IMR-90 (cell line): ENCODE measurements at regions not wholly inside any gene's neighbourhood (a gene's known extent, or its start where the extent isn't known, plus 50 kb on each side); places are given as distances from the start of the nearest gene placed in this dataset.

ENCODE experiments used
- ATAC-seq: fragments of 200-7000 bp; cut with Tn5 transposase; 2 replicates; pipeline ENCODE4 v1.9.1; 2020; ENCODE audit warnings: low read depth, mild to moderate bottlenecking, moderate library complexity
- BruUV-seq: library from RNA; stranded (reverse); fragments of 400-500 nt; replicated peaks from 2 replicates; lab custom pipeline; 2021; lab: Mats Ljungman, UMichigan
- CTCF ChIA-PET: fragments of 300-600 bp; formaldehyde crosslinking; extraction: SDS; loops from one replicate; lab custom pipeline; 2021; ENCODE audit warnings: antibody characterized with exemption; lab: Yijun Ruan, JAX
- POLR2A ChIA-PET: fragments of 300-600 bp; sonication (Branson Sonifier 250); formaldehyde crosslinking; loops from one replicate; lab custom pipeline; 2022; ENCODE audit warnings: antibody characterized with exemption; ENCODE audit not compliant: unreplicated experiment; lab: Charles Lee
- DNase-seq: peaks from one replicate; pipeline ENCODE4 v3.0.0; 2013
- H2AFZ ChIP-seq: replicated peaks from 2 replicates; pipeline ENCODE3; 2013; ENCODE audit warnings: low read length, mild to moderate bottlenecking; ENCODE audit not compliant: poor library complexity
- H2AK5ac ChIP-seq: 2 replicates; pipeline ENCODE4 v1.6.1; 2013; ENCODE audit warnings: low read depth, low read length, inconsistent platforms
- H2AK9ac ChIP-seq: replicated peaks from 2 replicates; pipeline ENCODE3; 2013; ENCODE audit warnings: mild to moderate bottlenecking, low read depth, low read length, moderate library complexity; ENCODE audit not compliant: poor library complexity
- H2BK120ac ChIP-seq: 2 replicates; pipeline ENCODE4 v1.6.1; 2013; ENCODE audit warnings: low read depth, low read length, inconsistent platforms
- H2BK15ac ChIP-seq: 3 replicates; pipeline ENCODE4 v1.6.1; 2013; ENCODE audit warnings: low read depth, low read length, inconsistent platforms
- H2BK20ac ChIP-seq: 2 replicates; pipeline ENCODE4 v1.6.1; 2013; ENCODE audit warnings: low read depth, mild to moderate bottlenecking, inconsistent platforms, low read length, moderate library complexity
- H2BK5ac ChIP-seq: 2 replicates; pipeline ENCODE4 v1.6.1; 2013; ENCODE audit warnings: mild to moderate bottlenecking, low read depth, low read length, inconsistent platforms; ENCODE audit not compliant: poor library complexity, severe bottlenecking
- H3K14ac ChIP-seq: replicated peaks from 2 replicates; pipeline ENCODE4 v1.6.1; 2013; ENCODE audit warnings: low read depth, low read length, inconsistent platforms
- H3K18ac ChIP-seq: 2 replicates; pipeline ENCODE4 v1.6.1; 2013; ENCODE audit warnings: low read depth, low read length, control low read depth
- H3K23ac ChIP-seq: 2 replicates; pipeline ENCODE4 v1.6.1; 2013; ENCODE audit warnings: low read depth, low read length, inconsistent platforms
- H3K27ac ChIP-seq: 2 replicates; pipeline ENCODE4 v1.5.1; 2013; ENCODE audit warnings: mild to moderate bottlenecking, control low read depth, low read length; ENCODE audit not compliant: insufficient read depth
- H3K27me3 ChIP-seq: 2 replicates; pipeline ENCODE4 v1.6.1; 2013; ENCODE audit warnings: low read length; ENCODE audit not compliant: control insufficient read depth, insufficient read depth
- H3K36me3 ChIP-seq: 2 replicates; pipeline ENCODE4 v1.6.1; 2013; ENCODE audit warnings: low read length, mixed read lengths; ENCODE audit not compliant: control insufficient read depth, insufficient read depth
- H3K4ac ChIP-seq: 2 replicates; pipeline ENCODE4 v1.6.1; 2013; ENCODE audit warnings: low read depth, low read length, inconsistent platforms
- H3K4me1 ChIP-seq: 2 replicates; pipeline ENCODE4 v1.6.1; 2013; ENCODE audit warnings: low read length, mixed read lengths; ENCODE audit not compliant: control insufficient read depth, insufficient read depth
- H3K4me2 ChIP-seq: 2 replicates; pipeline ENCODE4 v1.6.1; 2013; ENCODE audit warnings: low read depth, mild to moderate bottlenecking, control low read depth, low read length, moderate library complexity
- H3K4me3 ChIP-seq: 2 replicates; pipeline ENCODE4 v1.5.1; 2013; ENCODE audit warnings: low read depth, mild to moderate bottlenecking, control low read depth, low read length, moderate library complexity; ENCODE audit not compliant: insufficient read depth
- H3K56ac ChIP-seq: 2 replicates; pipeline ENCODE4 v1.6.1; 2013; ENCODE audit warnings: low read length, inconsistent platforms; ENCODE audit not compliant: insufficient read depth; ENCODE audit errors: extremely low read depth
- H3K79me1 ChIP-seq, 2 experiments: 2 replicates each; pipeline ENCODE4 v1.6.1; 2013; ENCODE audit warnings: low read length in 2 of 2, inconsistent platforms in 1 of 2, low read depth in 1 of 2
- H3K9ac ChIP-seq: 2 replicates; pipeline ENCODE4 v1.6.1; 2013; ENCODE audit warnings: low read depth, low read length, control low read depth
- H3K9me1 ChIP-seq: 2 replicates; pipeline ENCODE4 v1.6.1; 2013; ENCODE audit warnings: low read length, inconsistent platforms; ENCODE audit not compliant: insufficient read depth
- H3K9me3 ChIP-seq: 2 replicates; pipeline ENCODE4 v1.6.1; 2013; ENCODE audit warnings: low read length; ENCODE audit not compliant: control insufficient read depth, insufficient read depth
- H4K20me1 ChIP-seq: 2 replicates; pipeline ENCODE4 v1.6.1; 2013; ENCODE audit warnings: low read length, inconsistent platforms; ENCODE audit not compliant: insufficient read depth
- H4K5ac ChIP-seq: 2 replicates; pipeline ENCODE4 v1.6.1; 2013; ENCODE audit warnings: mild to moderate bottlenecking, low read depth, low read length, control low read depth
- H4K8ac ChIP-seq, 2 experiments: 2 replicates each; pipeline ENCODE4 v1.6.1; 2013; ENCODE audit warnings: low read depth in 2 of 2, low read length in 2 of 2, control low read depth in 1 of 2, inconsistent platforms in 1 of 2
- H4K91ac ChIP-seq: 2 replicates; pipeline ENCODE4 v1.6.1; 2013; ENCODE audit warnings: low read depth, low read length, inconsistent platforms; ENCODE audit not compliant: insufficient read depth
- BHLHE40 ChIP-seq: fragments of 150-350 bp; IDR thresholded peaks from 2 replicates; pipeline ENCODE4 v1.6.1; 2016; ENCODE audit warnings: mild to moderate bottlenecking, low read depth, low read length
- CEBPB ChIP-seq: IDR thresholded peaks from 2 replicates; pipeline ENCODE4 v1.6.1; 2012; ENCODE audit warnings: low read depth, low read length, improper control_type of control experiment
- CHD1 ChIP-seq: IDR thresholded peaks from 2 replicates; pipeline ENCODE4 v1.6.1; 2012; ENCODE audit warnings: low read depth, low read length, improper control_type of control experiment
- FOS ChIP-seq: fragments of 150-350 bp; IDR thresholded peaks from 2 replicates; pipeline ENCODE4 v1.6.1; 2016; ENCODE audit warnings: low read depth, low read length
- MAFK ChIP-seq: IDR thresholded peaks from 2 replicates; pipeline ENCODE4 v1.6.1; 2012; ENCODE audit warnings: low read depth, low read length, improper control_type of control experiment
- MAZ ChIP-seq: IDR thresholded peaks from 2 replicates; pipeline ENCODE4 v1.6.1; 2012; ENCODE audit warnings: low read depth, mild to moderate bottlenecking, low read length, improper control_type of control experiment, moderate library complexity, borderline replicate concordance
- MXI1 ChIP-seq: IDR thresholded peaks from 2 replicates; pipeline ENCODE4 v1.6.1; 2012; ENCODE audit warnings: low read depth, mild to moderate bottlenecking, low read length, moderate library complexity, borderline replicate concordance
- NFE2L2 ChIP-seq: fragments of 150-350 bp; IDR thresholded peaks from 2 replicates; pipeline ENCODE4 v1.6.1; 2016; ENCODE audit warnings: low read depth, mild to moderate bottlenecking, low read length
- POLR2A ChIP-seq: IDR thresholded peaks from 2 replicates; pipeline ENCODE4 v1.6.1; 2012; ENCODE audit warnings: mild to moderate bottlenecking, low read depth, low read length
- RAD21 ChIP-seq: IDR thresholded peaks from 2 replicates; pipeline ENCODE4 v1.6.1; 2012; ENCODE audit warnings: low read length, improper control_type of control experiment
- RCOR1 ChIP-seq: IDR thresholded peaks from 2 replicates; pipeline ENCODE4 v1.6.1; 2012; ENCODE audit warnings: mild to moderate bottlenecking, low read length, improper control_type of control experiment; ENCODE audit not compliant: insufficient replicate concordance
- RFX5 ChIP-seq: IDR thresholded peaks from 2 replicates; pipeline ENCODE4 v1.8.0; 2012; ENCODE audit warnings: low read depth, mild to moderate bottlenecking, low read length, moderate library complexity
- SMC3 ChIP-seq: fragments of 150-350 bp; IDR thresholded peaks from 2 replicates; pipeline ENCODE4 v1.6.1; 2016; ENCODE audit warnings: low read depth, mild to moderate bottlenecking, antibody characterized with exemption, low read length, moderate library complexity
- dilution Hi-C: fragments of 300-500 bp; cut with HindIII; formaldehyde crosslinking; loops from one replicate; pipeline ENCODE4 v1.14.3; 2018; ENCODE audit warnings: low sequenced_read_pairs; ENCODE audit not compliant: unreplicated experiment
- in situ Hi-C: fragments of 300-500 bp; cut with MboI; formaldehyde crosslinking; loops from 3 replicates; pipeline ENCODE4 v1.14.3; 2019; ENCODE audit warnings: low sequenced_read_pairs, inconsistent platforms, mixed read lengths
- intact Hi-C: fragments of 100-400 bp; cut with micrococcal nuclease; formaldehyde crosslinking; loops from 2 replicates; pipeline ENCODE4 v1.10.0; 2022
- TF ChIP-seq, protein P1 (sequence below): fragments of 150-350 bp; IDR thresholded peaks from 2 replicates; pipeline ENCODE4 v1.6.1; 2016; ENCODE audit warnings: low read depth, mild to moderate bottlenecking, low read length, moderate library complexity, borderline replicate concordance
- TF ChIP-seq, protein P2 (sequence below): conservative IDR thresholded peaks from 2 replicates; pipeline ENCODE4 v1.5.1; 2012; ENCODE audit warnings: mild to moderate bottlenecking, low read depth, low read length, improper control_type of control experiment
- TF ChIP-seq, protein P3 (sequence below): fragments of 150-350 bp; IDR thresholded peaks from 2 replicates; pipeline ENCODE4 v1.6.1; 2017; ENCODE audit warnings: mild to moderate bottlenecking, antibody characterized with exemption, low read length, low read depth

DNA sequence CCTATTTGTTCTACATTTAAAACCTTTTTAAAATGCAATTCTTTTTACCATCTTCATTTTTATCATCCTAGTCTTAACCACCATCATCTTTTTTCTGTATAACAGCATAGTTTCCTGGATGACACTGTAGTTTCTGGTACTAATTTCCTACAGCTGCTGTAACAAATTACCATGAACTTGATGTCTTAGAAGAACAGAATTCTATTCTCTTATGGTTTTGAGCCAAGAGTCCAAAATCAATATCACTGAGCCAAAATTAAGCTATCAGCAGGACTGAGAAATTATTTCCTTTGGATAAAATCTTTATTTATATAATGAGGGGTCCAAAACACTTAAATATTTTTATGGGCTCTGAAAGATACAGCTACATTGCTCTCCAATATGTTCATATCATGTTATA is 539.3 kb downstream of the METTL4 start:
- dilution Hi-C loops (no loop called here), in situ Hi-C loops (no loop called here), intact Hi-C loops (no loop called here)
- Histone ChIP-seq H3K14ac (no peak overlapping the region), H3K36me3 (no peaks in the 10 kb centered on the region), H3K4me2 (no peak overlapping the region), H3K9me1 (no peaks in the 10 kb centered on the region), H2BK5ac (no peak overlapping the region), H2AK9ac (no peak overlapping the region), H3K27me3 (no peaks in the 10 kb centered on the region), H4K8ac (no peak overlapping the region), H3K27ac (no peak overlapping the region), H2BK15ac (no peak overlapping the region), H3K23ac (no peak overlapping the region), H3K79me1 (no peaks in the 10 kb centered on the region), H2AFZ (no peak overlapping the region), H3K9ac (no peak overlapping the region), H2BK20ac (no peak overlapping the region), H2BK120ac (no peak overlapping the region), H4K5ac (no peak overlapping the region), H3K56ac (no peak overlapping the region), H3K4me3 (no peak overlapping the region), H3K18ac (no peak overlapping the region), H2AK5ac (no peak overlapping the region), H4K91ac (no peak overlapping the region), H4K20me1 (no peaks in the 10 kb centered on the region), H3K4me1 (no peaks in the 10 kb centered on the region), H3K9me3 (peaks cover 10% of the 10 kb centered on the region), H3K4ac (no peak overlapping the region)
- POLR2A ChIA-PET = no interaction called here
- no peak for DNase-seq
- no TSS peak for BruUV-seq
- TF ChIP-seq CHD1 (no peak), FOS (no peak), POLR2A (no peak), RAD21 (no peak), RFX5 (no peak), MAZ (no peak), CEBPB (no peak), RCOR1 (no peak), NFE2L2 (no peak), MAFK (no peak), BHLHE40 (no peak), SMC3 (no peak), MXI1 (no peak)
- TF ChIP-seq, protein P1, sequence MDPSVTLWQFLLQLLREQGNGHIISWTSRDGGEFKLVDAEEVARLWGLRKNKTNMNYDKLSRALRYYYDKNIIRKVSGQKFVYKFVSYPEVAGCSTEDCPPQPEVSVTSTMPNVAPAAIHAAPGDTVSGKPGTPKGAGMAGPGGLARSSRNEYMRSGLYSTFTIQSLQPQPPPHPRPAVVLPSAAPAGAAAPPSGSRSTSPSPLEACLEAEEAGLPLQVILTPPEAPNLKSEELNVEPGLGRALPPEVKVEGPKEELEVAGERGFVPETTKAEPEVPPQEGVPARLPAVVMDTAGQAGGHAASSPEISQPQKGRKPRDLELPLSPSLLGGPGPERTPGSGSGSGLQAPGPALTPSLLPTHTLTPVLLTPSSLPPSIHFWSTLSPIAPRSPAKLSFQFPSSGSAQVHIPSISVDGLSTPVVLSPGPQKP = no peak
- TF ChIP-seq, protein P2, sequence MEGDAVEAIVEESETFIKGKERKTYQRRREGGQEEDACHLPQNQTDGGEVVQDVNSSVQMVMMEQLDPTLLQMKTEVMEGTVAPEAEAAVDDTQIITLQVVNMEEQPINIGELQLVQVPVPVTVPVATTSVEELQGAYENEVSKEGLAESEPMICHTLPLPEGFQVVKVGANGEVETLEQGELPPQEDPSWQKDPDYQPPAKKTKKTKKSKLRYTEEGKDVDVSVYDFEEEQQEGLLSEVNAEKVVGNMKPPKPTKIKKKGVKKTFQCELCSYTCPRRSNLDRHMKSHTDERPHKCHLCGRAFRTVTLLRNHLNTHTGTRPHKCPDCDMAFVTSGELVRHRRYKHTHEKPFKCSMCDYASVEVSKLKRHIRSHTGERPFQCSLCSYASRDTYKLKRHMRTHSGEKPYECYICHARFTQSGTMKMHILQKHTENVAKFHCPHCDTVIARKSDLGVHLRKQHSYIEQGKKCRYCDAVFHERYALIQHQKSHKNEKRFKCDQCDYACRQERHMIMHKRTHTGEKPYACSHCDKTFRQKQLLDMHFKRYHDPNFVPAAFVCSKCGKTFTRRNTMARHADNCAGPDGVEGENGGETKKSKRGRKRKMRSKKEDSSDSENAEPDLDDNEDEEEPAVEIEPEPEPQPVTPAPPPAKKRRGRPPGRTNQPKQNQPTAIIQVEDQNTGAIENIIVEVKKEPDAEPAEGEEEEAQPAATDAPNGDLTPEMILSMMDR = no peak
- TF ChIP-seq, protein P3, sequence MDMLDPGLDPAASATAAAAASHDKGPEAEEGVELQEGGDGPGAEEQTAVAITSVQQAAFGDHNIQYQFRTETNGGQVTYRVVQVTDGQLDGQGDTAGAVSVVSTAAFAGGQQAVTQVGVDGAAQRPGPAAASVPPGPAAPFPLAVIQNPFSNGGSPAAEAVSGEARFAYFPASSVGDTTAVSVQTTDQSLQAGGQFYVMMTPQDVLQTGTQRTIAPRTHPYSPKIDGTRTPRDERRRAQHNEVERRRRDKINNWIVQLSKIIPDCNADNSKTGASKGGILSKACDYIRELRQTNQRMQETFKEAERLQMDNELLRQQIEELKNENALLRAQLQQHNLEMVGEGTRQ = no peak
- CTCF ChIA-PET = interaction anchor here (0.6 kb wide), 1 partner anchor 23 kb away, joined by 4 read pairs; no protein-coding TSS in a partner anchor
- ATAC-seq = no peak
